Caco-2 (cell line): ENCODE measurements at regions not wholly inside any gene's neighbourhood (a gene's known extent, or its start where the extent isn't known, plus 50 kb on each side); places are given as distances from the start of the nearest gene placed in this dataset.

Experiments
- BruUV-seq: library from RNA; stranded (reverse); fragments of 400-500 nt; replicated peaks from 2 replicates; lab custom pipeline; 2021; lab: Mats Ljungman, UMichigan
- CTCF ChIA-PET: fragments of 300-600 bp; sonication (Branson Sonifier 250); formaldehyde crosslinking; loops from one replicate; lab custom pipeline; 2022; ENCODE audit warnings: antibody characterized with exemption; lab: Charles Lee
- POLR2A ChIA-PET: fragments of 300-600 bp; sonication (Branson Sonifier 250); formaldehyde crosslinking; loops from one replicate; lab custom pipeline; 2022; ENCODE audit warnings: antibody characterized with exemption; lab: Charles Lee
- DNase-seq, 2 experiments: peaks; one replicate each; pipeline versions ENCODE4 v3.0.0 to v3.0.0-alpha.2; 2020 to 2022
- H3K27me3 ChIP-seq: replicated peaks from 2 replicates; pipeline ENCODE4 v1.6.0; 2011; ENCODE audit warnings: low read length; ENCODE audit not compliant: control insufficient read depth, insufficient read depth
- H3K36me3 ChIP-seq: 2 replicates; pipeline ENCODE4 v1.5.1; 2011; ENCODE audit warnings: low read length; ENCODE audit not compliant: control insufficient read depth, insufficient read depth
- H3K4me1 ChIP-seq: fragments of 250-450 bp; sonication (Bioruptor Pico); 2 replicates; pipeline ENCODE4 v1.5.1; 2020; ENCODE audit warnings: mild to moderate bottlenecking
- H3K4me3 ChIP-seq: 2 replicates; pipeline ENCODE4 v1.5.1; 2011; ENCODE audit warnings: low read depth, mild to moderate bottlenecking, control low read depth, low read length
- H3K9me3 ChIP-seq: fragments of 250-450 bp; sonication (Bioruptor Pico); 2 replicates; pipeline ENCODE4 v1.5.1; 2020; ENCODE audit warnings: mild to moderate bottlenecking, moderate library complexity
- H3K27ac Mint-ChIP-seq: one replicate; pipeline ENCODE4 v1.8.0; 2022; ENCODE audit warnings: mixed read lengths; ENCODE audit not compliant: unreplicated experiment
- H3K27me3 Mint-ChIP-seq: one replicate; pipeline ENCODE4 v1.8.0; 2022; ENCODE audit warnings: mixed read lengths; ENCODE audit not compliant: insufficient read depth, unreplicated experiment
- H3K36me3 Mint-ChIP-seq: one replicate; pipeline ENCODE4 v1.8.0; 2022; ENCODE audit warnings: mild to moderate bottlenecking, mixed read lengths; ENCODE audit not compliant: insufficient read depth, unreplicated experiment
- H3K4me1 Mint-ChIP-seq: one replicate; pipeline ENCODE4 v1.8.0; 2022; ENCODE audit warnings: low read depth, mixed read lengths; ENCODE audit not compliant: unreplicated experiment
- H3K4me3 Mint-ChIP-seq: one replicate; pipeline ENCODE4 v1.8.0; 2022; ENCODE audit warnings: mild to moderate bottlenecking, moderate library complexity, mixed read lengths; ENCODE audit not compliant: unreplicated experiment
- H3K9me3 Mint-ChIP-seq: one replicate; pipeline ENCODE4 v1.8.0; 2022; ENCODE audit warnings: mixed read lengths; ENCODE audit not compliant: unreplicated experiment
- CTCF ChIP-seq, 2 experiments: fragments of 200-600 bp in 1 of 2; IDR thresholded peaks; 1 replicate in 1 of 2; 2 replicates in 1 of 2; pipeline versions ENCODE4 v1.5.1 to v1.8.0; 2011 to 2022; ENCODE audit warnings: antibody characterized with exemption in 1 of 2, control low read depth in 1 of 2, inconsistent platforms in 1 of 2, low read depth in 1 of 2, low read length in 1 of 2, mild to moderate bottlenecking in 1 of 2, moderate library complexity in 1 of 2; ENCODE audit not compliant: insufficient read depth in 1 of 2, severe bottlenecking in 1 of 2, unreplicated experiment in 1 of 2
- intact Hi-C: fragments of 100-400 bp; cut with micrococcal nuclease; formaldehyde crosslinking; loops from one replicate; pipeline ENCODE4 v1.10.0; 2022; ENCODE audit not compliant: unreplicated experiment

GRCh38 chr5:176152191-176152929 is 85.9 kb upstream of the SIMC1 start:
- DNase-seq = no peak
- Mint-ChIP-seq H3K27me3 (peaks cover 10% of the 10 kb centered on the region), H3K4me1 (no peaks in the 10 kb centered on the region), H3K27ac (no peak overlapping the region), H3K36me3 (no peaks in the 10 kb centered on the region), H3K9me3 (no peaks in the 10 kb centered on the region), H3K4me3 (no peak overlapping the region)
- ChIA-PET CTCF (interaction anchor here (1.0 kb wide), 1 partner anchor 423 kb away, joined by 3 read pairs; no protein-coding TSS in a partner anchor), POLR2A (no interaction called here)
- no peaks in the 10 kb centered on the region for H3K27me3 ChIP-seq
- H3K4me3 ChIP-seq = no peak overlapping the region
- no peaks in the 10 kb centered on the region for H3K9me3 ChIP-seq
- no TSS peak for BruUV-seq
- no peaks in the 10 kb centered on the region for H3K4me1 ChIP-seq
- no peaks in the 10 kb centered on the region for H3K36me3 ChIP-seq
- no peak for TF ChIP-seq CTCF (IDR thresholded peaks at IDR 0.05; ENCODE audit: insufficient read depth in 1 of 2, low read depth in 1 of 2, low read length in 1 of 2, severe bottlenecking in 1 of 2, unreplicated experiment in 1 of 2)
- intact Hi-C loops = no loop called here

- no peaks in the 10 kb centered on the region for H3K36me3 Mint-ChIP-seq
- CTCF ChIA-PET = interaction anchor here (1.0 kb wide), 1 partner anchor 423 kb away, joined by 3 read pairs; no protein-coding TSS in a partner anchor
- Histone ChIP-seq H3K27me3 (no peaks in the 10 kb centered on the region), H3K4me3 (no peak overlapping the region), H3K4me1 (no peaks in the 10 kb centered on the region), H3K36me3 (no peaks in the 10 kb centered on the region), H3K9me3 (no peaks in the 10 kb centered on the region)
- no peak overlapping the region for H3K27ac Mint-ChIP-seq
- no peaks in the 10 kb centered on the region for H3K9me3 Mint-ChIP-seq
- no peak overlapping the region for H3K4me3 Mint-ChIP-seq
- intact Hi-C loops = no loop called here
- no peaks in the 10 kb centered on the region for H3K4me1 Mint-ChIP-seq
- no peak for TF ChIP-seq CTCF (IDR thresholded peaks at IDR 0.05; ENCODE audit: insufficient read depth in 1 of 2, low read depth in 1 of 2, low read length in 1 of 2, severe bottlenecking in 1 of 2, unreplicated experiment in 1 of 2)
- BruUV-seq = no TSS peak
- no peak for DNase-seq
- POLR2A ChIA-PET = no interaction called here
- H3K27me3 Mint-ChIP-seq = peaks cover 10% of the 10 kb centered on the region
Measured at GRCh38 chr5:176152930-176153311, 85.3 kb upstream of the SIMC1 start.

DNA sequence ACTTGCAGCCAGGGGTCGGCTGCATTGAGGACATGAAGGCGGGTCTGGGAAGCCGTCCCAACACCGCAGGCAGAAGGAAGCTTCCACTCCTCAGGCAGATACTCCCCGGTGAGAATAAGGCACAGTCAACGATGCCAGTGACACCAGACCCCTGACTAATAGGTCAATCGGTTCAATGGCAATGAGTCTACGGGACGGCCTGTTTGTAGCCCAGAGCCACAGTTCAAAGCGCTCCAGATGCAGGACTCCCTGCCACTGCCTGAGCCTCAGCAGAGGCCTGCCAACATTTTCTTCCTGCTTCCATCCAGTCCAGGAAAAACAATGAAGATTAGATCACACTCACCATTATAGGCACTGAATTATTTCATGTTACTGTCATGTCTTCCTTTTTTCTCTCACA is 84.5 kb upstream of the SIMC1 start:
- Mint-ChIP-seq H3K36me3 (no peaks in the 10 kb centered on the region), H3K27ac (no peak overlapping the region), H3K27me3 (peaks cover 10% of the 10 kb centered on the region), H3K4me3 (no peak overlapping the region), H3K9me3 (no peaks in the 10 kb centered on the region), H3K4me1 (no peaks in the 10 kb centered on the region)
- intact Hi-C loops = no loop called here
- no peaks in the 10 kb centered on the region for H3K9me3 ChIP-seq
- DNase-seq = no peak
- no TSS peak for BruUV-seq
- no peak overlapping the region for H3K4me3 ChIP-seq
- TF ChIP-seq CTCF (IDR thresholded peaks at IDR 0.05; ENCODE audit: insufficient read depth in 1 of 2, low read depth in 1 of 2, low read length in 1 of 2, severe bottlenecking in 1 of 2, unreplicated experiment in 1 of 2) = no peak
- H3K4me1 ChIP-seq = no peaks in the 10 kb centered on the region
- no peaks in the 10 kb centered on the region for H3K36me3 ChIP-seq
- ChIA-PET POLR2A (no interaction called here), CTCF (no interaction called here)
- H3K27me3 ChIP-seq = no peaks in the 10 kb centered on the region
